Astrocyte (in vitro differentiated cells and primary cell): ENCODE measurements at regions not wholly inside any gene's neighbourhood (a gene's known extent, or its start where the extent isn't known, plus 50 kb on each side); places are given as distances from the start of the nearest gene placed in this dataset.
A peak's percentile ranks its signal among the peaks of the same experiment; 100 is the strongest.

Experiments
- DNase-seq: peaks from one replicate; pipeline ENCODE4 v3.0.0-alpha.2; 2010; ENCODE audit warnings: low read depth
- FAIRE-seq: peaks from 2 replicates; lab custom pipeline; 2011; peaks lifted over from hg19 to GRCh38; lab: Jason Lieb, UNC
- H2AFZ ChIP-seq: 2 replicates; pipeline ENCODE4 v1.6.0; 2012; ENCODE audit warnings: low read depth, low read length, inconsistent platforms
- H3K27ac ChIP-seq: 2 replicates; pipeline ENCODE4 v1.5.1; 2011; ENCODE audit warnings: low read depth, low read length, inconsistent platforms
- H3K27me3 ChIP-seq: 2 replicates; pipeline ENCODE4 v1.6.0; 2011; ENCODE audit warnings: low read length, inconsistent platforms; ENCODE audit not compliant: insufficient read depth
- H3K36me3 ChIP-seq: 2 replicates; pipeline ENCODE4 v1.5.1; 2011; ENCODE audit warnings: low read length, inconsistent platforms; ENCODE audit not compliant: insufficient read depth
- H3K4me1 ChIP-seq: 2 replicates; pipeline ENCODE4 v1.5.1; 2011; ENCODE audit warnings: low read length, inconsistent platforms; ENCODE audit not compliant: insufficient read depth
- H3K4me2 ChIP-seq: 2 replicates; pipeline ENCODE4 v1.6.0; 2012; ENCODE audit warnings: low read length, inconsistent platforms
- H3K4me3 ChIP-seq: 2 replicates; pipeline ENCODE4 v1.5.1; 2011; ENCODE audit warnings: low read depth, mild to moderate bottlenecking, low read length, inconsistent platforms; ENCODE audit not compliant: insufficient read depth
- H3K79me2 ChIP-seq: 2 replicates; pipeline ENCODE4 v1.6.0; 2012; ENCODE audit warnings: mild to moderate bottlenecking, low read length, inconsistent platforms; ENCODE audit not compliant: insufficient read depth
- H3K9ac ChIP-seq: 2 replicates; pipeline ENCODE4 v1.6.0; 2012; ENCODE audit warnings: mild to moderate bottlenecking, low read length, inconsistent platforms
- H3K9me3 ChIP-seq: 2 replicates; pipeline ENCODE4 v1.5.1; 2012; ENCODE audit warnings: low read depth, mild to moderate bottlenecking, low read length, inconsistent platforms; ENCODE audit not compliant: insufficient read depth
- H4K20me1 ChIP-seq: 2 replicates; pipeline ENCODE4 v1.6.0; 2012; ENCODE audit warnings: low read length, inconsistent platforms; ENCODE audit not compliant: insufficient read depth
- H3K27ac Mint-ChIP-seq: one replicate; pipeline ENCODE4 v1.8.0; 2021; ENCODE audit warnings: mild to moderate bottlenecking, mixed read lengths; ENCODE audit not compliant: unreplicated experiment
- H3K27me3 Mint-ChIP-seq: one replicate; pipeline ENCODE4 v1.8.0; 2021; ENCODE audit warnings: low read depth, mixed read lengths; ENCODE audit not compliant: unreplicated experiment
- H3K36me3 Mint-ChIP-seq: one replicate; pipeline ENCODE4 v1.8.0; 2021; ENCODE audit warnings: low read depth, mixed read lengths; ENCODE audit not compliant: unreplicated experiment
- H3K4me1 Mint-ChIP-seq: one replicate; pipeline ENCODE4 v1.8.0; 2021; ENCODE audit warnings: low read depth, mixed read lengths; ENCODE audit not compliant: unreplicated experiment
- H3K4me3 Mint-ChIP-seq: one replicate; pipeline ENCODE4 v1.8.0; 2021; ENCODE audit warnings: mild to moderate bottlenecking, moderate library complexity, mixed read lengths; ENCODE audit not compliant: unreplicated experiment
- H3K9me3 Mint-ChIP-seq: one replicate; pipeline ENCODE4 v1.8.0; 2021; ENCODE audit warnings: mild to moderate bottlenecking, mixed read lengths; ENCODE audit not compliant: unreplicated experiment
- CTCF ChIP-seq: IDR thresholded peaks from 2 replicates; pipeline ENCODE4 v1.5.1; 2011; ENCODE audit warnings: low read depth, mild to moderate bottlenecking, inconsistent platforms, low read length, moderate library complexity; ENCODE audit not compliant: insufficient read depth
- EZH2 ChIP-seq: IDR thresholded peaks from 2 replicates; pipeline ENCODE4 v1.6.1; 2012; ENCODE audit warnings: mild to moderate bottlenecking, low read length, inconsistent platforms; ENCODE audit not compliant: insufficient read depth

DNA sequence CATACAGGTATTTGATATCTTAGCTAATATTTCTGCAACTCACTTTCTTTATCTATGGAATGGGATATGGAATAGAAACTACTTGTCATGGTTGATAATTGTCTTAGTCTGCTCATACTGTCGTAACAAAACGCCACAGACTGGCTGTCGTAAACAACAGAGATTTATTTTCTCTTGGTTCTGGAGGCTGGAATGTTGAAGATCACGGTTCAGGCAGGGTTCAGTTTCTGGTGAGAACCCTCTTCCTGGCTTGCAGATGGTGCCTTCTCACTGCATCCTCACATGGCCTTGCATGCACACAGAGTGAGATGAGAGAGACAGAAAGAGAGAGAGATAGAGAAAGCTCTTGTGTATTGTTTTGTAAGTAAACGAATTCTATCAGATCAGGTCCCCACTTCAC, 332.7 kb upstream of the MAGI2 start:
- no peaks in the 10 kb centered on the region for H3K4me1 ChIP-seq
- Mint-ChIP-seq H3K27ac (peak overlapping the region; percentile 47), H3K4me3 (no peak overlapping the region), H3K9me3 (no peaks in the 10 kb centered on the region), H3K27me3 (no peaks in the 10 kb centered on the region), H3K36me3 (no peaks in the 10 kb centered on the region), H3K4me1 (peaks cover 5% of the 10 kb centered on the region)
- no peak overlapping the region for H2AFZ ChIP-seq
- no peak overlapping the region for H3K4me2 ChIP-seq
- H3K36me3 ChIP-seq, result no peaks in the 10 kb centered on the region
- DNase-seq, result no peak
- FAIRE-seq, result peak; percentile 13
- H4K20me1 ChIP-seq, result no peaks in the 10 kb centered on the region
- no peak overlapping the region for H3K9ac ChIP-seq
- no peak for TF ChIP-seq EZH2
- TF ChIP-seq CTCF, result no peak
- H3K79me2 ChIP-seq, result no peaks in the 10 kb centered on the region
- no peak overlapping the region for H3K27ac ChIP-seq
- H3K4me3 ChIP-seq, result no peak overlapping the region
- no peaks in the 10 kb centered on the region for H3K27me3 ChIP-seq
- no peaks in the 10 kb centered on the region for H3K9me3 ChIP-seq

DNA sequence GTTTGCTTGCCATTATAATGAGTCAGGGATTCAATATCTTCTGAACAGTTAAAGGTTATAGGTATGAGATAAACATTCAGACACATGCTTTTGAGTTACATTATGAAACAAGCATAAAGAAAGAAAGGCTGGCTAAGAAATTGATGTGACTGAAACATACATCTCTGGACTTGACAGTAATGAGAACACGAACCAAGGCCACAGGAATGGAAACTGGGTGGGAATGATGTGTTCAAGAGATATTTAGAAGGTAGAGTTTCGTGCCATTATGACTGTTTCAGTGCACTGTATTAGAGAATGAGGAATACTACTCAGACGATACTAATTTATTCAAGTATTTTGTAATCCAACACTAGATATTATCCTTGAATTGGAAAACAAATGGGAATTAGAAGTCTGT, 332.1 kb upstream of the MAGI2 start:
- Histone ChIP-seq H3K36me3 (no peaks in the 10 kb centered on the region), H3K9me3 (no peaks in the 10 kb centered on the region), H3K4me1 (no peaks in the 10 kb centered on the region), H3K27ac (no peak overlapping the region), H3K27me3 (no peaks in the 10 kb centered on the region), H3K4me3 (no peak overlapping the region), H3K9ac (no peak overlapping the region), H4K20me1 (no peaks in the 10 kb centered on the region), H3K4me2 (no peak overlapping the region), H3K79me2 (no peaks in the 10 kb centered on the region), H2AFZ (no peak overlapping the region)
- TF ChIP-seq CTCF (no peak), EZH2 (no peak)
- FAIRE-seq (peak; percentile 83), DNase-seq (peak; percentile 30)
- Mint-ChIP-seq H3K27me3 (no peaks in the 10 kb centered on the region), H3K27ac (no peak overlapping the region), H3K36me3 (no peaks in the 10 kb centered on the region), H3K9me3 (no peaks in the 10 kb centered on the region), H3K4me1 (peaks cover 5% of the 10 kb centered on the region), H3K4me3 (no peak overlapping the region)

- Histone ChIP-seq H3K27me3 (no peaks in the 10 kb centered on the region), H3K9ac (no peak overlapping the region), H4K20me1 (no peaks in the 10 kb centered on the region), H3K4me3 (no peak overlapping the region), H3K79me2 (no peaks in the 10 kb centered on the region), H3K9me3 (no peaks in the 10 kb centered on the region), H2AFZ (no peak overlapping the region), H3K4me2 (no peak overlapping the region), H3K4me1 (peaks cover 5% of the 10 kb centered on the region), H3K36me3 (no peaks in the 10 kb centered on the region), H3K27ac (no peak overlapping the region)
- Mint-ChIP-seq H3K27ac (no peak overlapping the region), H3K4me3 (no peak overlapping the region), H3K27me3 (no peaks in the 10 kb centered on the region), H3K4me1 (peaks cover 16% of the 10 kb centered on the region), H3K9me3 (no peaks in the 10 kb centered on the region), H3K36me3 (no peaks in the 10 kb centered on the region)
- no peak for FAIRE-seq
- TF ChIP-seq CTCF, result no peak
- no peak for TF ChIP-seq EZH2
- DNase-seq, result no peak
Measured at GRCh38 chr7:79782906-79783305, 329.4 kb upstream of the MAGI2 start.
